ENCODE measurements at regions not wholly inside any gene's neighbourhood (a gene's known extent, or its start where the extent isn't known, plus 50 kb on each side); places are given as distances from the start of the nearest gene placed in this dataset.

DNA sequence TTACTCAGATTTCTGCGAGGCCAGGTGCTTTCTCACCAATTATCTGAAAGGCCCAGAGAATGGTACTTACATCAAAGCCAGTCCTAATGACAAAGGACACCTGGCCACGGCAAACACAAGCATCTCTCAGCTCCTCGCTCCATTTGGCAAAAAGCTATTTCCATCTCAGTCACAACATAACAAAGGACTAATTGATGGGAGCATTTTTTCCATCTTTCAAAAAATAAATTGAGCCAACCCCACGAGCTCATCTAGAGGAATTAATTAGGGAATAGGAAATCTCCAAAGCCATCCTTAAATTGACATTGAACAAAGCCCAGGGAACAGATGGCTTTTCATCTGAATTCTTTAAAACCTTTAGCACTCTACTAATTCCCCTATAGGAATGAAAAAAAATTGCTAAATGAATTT lies 236.7 kb downstream of the HAO1 start:
- H3K4me1 Mint-ChIP-seq: no peaks in the 10 kb centered on the region; the same call in 2 of the 3 replicates
- no peaks in the 10 kb centered on the region for H3K36me3 ChIP-seq (ENCODE audit: insufficient read depth)
- H3K9me3 Mint-ChIP-seq: no peaks in the 10 kb centered on the region
- TF ChIP-seq POLR2AphosphoS5 (IDR thresholded peaks at IDR 0.05; ENCODE audit: low read depth): no peak
- TF ChIP-seq EZH2 (IDR thresholded peaks at IDR 0.05; ENCODE audit: low read depth, unreplicated experiment): no peak
- TF ChIP-seq CREB1 (CRISPR knock-in tag; IDR thresholded peaks at IDR 0.05; ENCODE audit: low read depth): no peak
- no peak overlapping the region for H2AFZ ChIP-seq
- H3K4me3 Mint-ChIP-seq: no peak overlapping the region
- H3F3A ChIP-seq (replicated peaks; ENCODE audit: low read depth): no peaks in the 10 kb centered on the region
- H3K36me3 Mint-ChIP-seq (ENCODE audit: low read depth): no peaks in the 10 kb centered on the region
- H3K27me3 ChIP-seq (ENCODE audit: insufficient read depth): no peaks in the 10 kb centered on the region
- H3K4me3 ChIP-seq: no peak overlapping the region
- no peak overlapping the region for H3K27ac ChIP-seq (ENCODE audit: low read depth)
- DNase-seq (ENCODE audit: low spot score) (no peak), ATAC-seq (no peak)
- no peaks in the 10 kb centered on the region for H3K9me2 ChIP-seq (ENCODE audit: insufficient read depth)
- peaks cover 3% of the 10 kb centered on the region for H3K27me3 Mint-ChIP-seq (ENCODE audit: insufficient read depth, low read depth, poor library complexity)
- no peaks in the 10 kb centered on the region for H3K4me1 ChIP-seq (ENCODE audit: insufficient read depth)
- no peaks in the 10 kb centered on the region for H3K79me2 ChIP-seq (replicated peaks; ENCODE audit: insufficient read depth)
- no peak overlapping the region for H3K27ac Mint-ChIP-seq
- H4K20me1 ChIP-seq (replicated peaks; ENCODE audit: insufficient read depth): no peaks in the 10 kb centered on the region
- H3K4me2 ChIP-seq: no peak overlapping the region

DNA sequence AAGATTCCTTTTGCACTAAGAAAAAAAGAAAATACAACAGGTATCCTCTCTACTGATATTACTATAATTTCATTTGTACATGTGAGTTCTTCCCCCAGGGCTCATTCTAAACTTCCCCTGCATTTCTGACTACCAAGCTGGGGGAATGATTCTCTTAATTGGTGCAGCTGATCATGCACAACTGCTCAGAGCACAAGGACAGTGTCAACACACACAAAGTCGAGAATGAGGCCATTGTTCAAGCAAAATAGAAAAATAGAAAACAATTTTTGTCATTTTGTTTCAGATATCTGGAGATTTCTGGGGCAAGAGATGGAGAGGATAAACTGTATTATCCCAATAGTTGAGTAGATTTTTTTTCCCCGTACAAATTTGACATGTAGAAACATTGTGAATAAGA lies 236.3 kb downstream of the HAO1 start:
- ATAC-seq (no peak), DNase-seq (ENCODE audit: low spot score) (no peak)
- Histone ChIP-seq H3K27ac (ENCODE audit: low read depth) (no peak overlapping the region), H3F3A (replicated peaks; ENCODE audit: low read depth) (no peaks in the 10 kb centered on the region), H3K4me2 (no peak overlapping the region), H3K4me3 (no peak overlapping the region), H3K9me2 (ENCODE audit: insufficient read depth) (no peaks in the 10 kb centered on the region), H3K27me3 (ENCODE audit: insufficient read depth) (no peaks in the 10 kb centered on the region), H4K20me1 (replicated peaks; ENCODE audit: insufficient read depth) (no peaks in the 10 kb centered on the region), H3K4me1 (ENCODE audit: insufficient read depth) (no peaks in the 10 kb centered on the region), H3K36me3 (ENCODE audit: insufficient read depth) (no peaks in the 10 kb centered on the region), H3K79me2 (replicated peaks; ENCODE audit: insufficient read depth) (no peaks in the 10 kb centered on the region), H2AFZ (no peak overlapping the region)
- Mint-ChIP-seq H3K4me1 (no peaks in the 10 kb centered on the region; the same call in 2 of the 3 replicates), H3K27me3 (ENCODE audit: insufficient read depth, low read depth, poor library complexity) (peaks cover 3% of the 10 kb centered on the region), H3K36me3 (ENCODE audit: low read depth) (no peaks in the 10 kb centered on the region), H3K27ac (no peak overlapping the region), H3K4me3 (no peak overlapping the region), H3K9me3 (no peaks in the 10 kb centered on the region)
- no peak for TF ChIP-seq ZNF331 (CRISPR knock-in tag; IDR thresholded peaks at IDR 0.05; ENCODE audit: low read depth)
- no peak for TF ChIP-seq NANOG (IDR thresholded peaks at IDR 0.05; ENCODE audit: borderline replicate concordance)
- TF ChIP-seq, protein P1, sequence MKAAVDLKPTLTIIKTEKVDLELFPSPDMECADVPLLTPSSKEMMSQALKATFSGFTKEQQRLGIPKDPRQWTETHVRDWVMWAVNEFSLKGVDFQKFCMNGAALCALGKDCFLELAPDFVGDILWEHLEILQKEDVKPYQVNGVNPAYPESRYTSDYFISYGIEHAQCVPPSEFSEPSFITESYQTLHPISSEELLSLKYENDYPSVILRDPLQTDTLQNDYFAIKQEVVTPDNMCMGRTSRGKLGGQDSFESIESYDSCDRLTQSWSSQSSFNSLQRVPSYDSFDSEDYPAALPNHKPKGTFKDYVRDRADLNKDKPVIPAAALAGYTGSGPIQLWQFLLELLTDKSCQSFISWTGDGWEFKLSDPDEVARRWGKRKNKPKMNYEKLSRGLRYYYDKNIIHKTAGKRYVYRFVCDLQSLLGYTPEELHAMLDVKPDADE (IDR thresholded peaks at IDR 0.05): no peak
- TF ChIP-seq, protein P2, sequence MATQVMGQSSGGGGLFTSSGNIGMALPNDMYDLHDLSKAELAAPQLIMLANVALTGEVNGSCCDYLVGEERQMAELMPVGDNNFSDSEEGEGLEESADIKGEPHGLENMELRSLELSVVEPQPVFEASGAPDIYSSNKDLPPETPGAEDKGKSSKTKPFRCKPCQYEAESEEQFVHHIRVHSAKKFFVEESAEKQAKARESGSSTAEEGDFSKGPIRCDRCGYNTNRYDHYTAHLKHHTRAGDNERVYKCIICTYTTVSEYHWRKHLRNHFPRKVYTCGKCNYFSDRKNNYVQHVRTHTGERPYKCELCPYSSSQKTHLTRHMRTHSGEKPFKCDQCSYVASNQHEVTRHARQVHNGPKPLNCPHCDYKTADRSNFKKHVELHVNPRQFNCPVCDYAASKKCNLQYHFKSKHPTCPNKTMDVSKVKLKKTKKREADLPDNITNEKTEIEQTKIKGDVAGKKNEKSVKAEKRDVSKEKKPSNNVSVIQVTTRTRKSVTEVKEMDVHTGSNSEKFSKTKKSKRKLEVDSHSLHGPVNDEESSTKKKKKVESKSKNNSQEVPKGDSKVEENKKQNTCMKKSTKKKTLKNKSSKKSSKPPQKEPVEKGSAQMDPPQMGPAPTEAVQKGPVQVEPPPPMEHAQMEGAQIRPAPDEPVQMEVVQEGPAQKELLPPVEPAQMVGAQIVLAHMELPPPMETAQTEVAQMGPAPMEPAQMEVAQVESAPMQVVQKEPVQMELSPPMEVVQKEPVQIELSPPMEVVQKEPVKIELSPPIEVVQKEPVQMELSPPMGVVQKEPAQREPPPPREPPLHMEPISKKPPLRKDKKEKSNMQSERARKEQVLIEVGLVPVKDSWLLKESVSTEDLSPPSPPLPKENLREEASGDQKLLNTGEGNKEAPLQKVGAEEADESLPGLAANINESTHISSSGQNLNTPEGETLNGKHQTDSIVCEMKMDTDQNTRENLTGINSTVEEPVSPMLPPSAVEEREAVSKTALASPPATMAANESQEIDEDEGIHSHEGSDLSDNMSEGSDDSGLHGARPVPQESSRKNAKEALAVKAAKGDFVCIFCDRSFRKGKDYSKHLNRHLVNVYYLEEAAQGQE (IDR thresholded peaks at IDR 0.05; ENCODE audit: unreplicated experiment): no peak
- TF ChIP-seq EZH2 (IDR thresholded peaks at IDR 0.05; ENCODE audit: low read depth, unreplicated experiment): no peak
- no peak for TF ChIP-seq CREB1 (CRISPR knock-in tag; IDR thresholded peaks at IDR 0.05; ENCODE audit: low read depth)
- TF ChIP-seq, protein P3, sequence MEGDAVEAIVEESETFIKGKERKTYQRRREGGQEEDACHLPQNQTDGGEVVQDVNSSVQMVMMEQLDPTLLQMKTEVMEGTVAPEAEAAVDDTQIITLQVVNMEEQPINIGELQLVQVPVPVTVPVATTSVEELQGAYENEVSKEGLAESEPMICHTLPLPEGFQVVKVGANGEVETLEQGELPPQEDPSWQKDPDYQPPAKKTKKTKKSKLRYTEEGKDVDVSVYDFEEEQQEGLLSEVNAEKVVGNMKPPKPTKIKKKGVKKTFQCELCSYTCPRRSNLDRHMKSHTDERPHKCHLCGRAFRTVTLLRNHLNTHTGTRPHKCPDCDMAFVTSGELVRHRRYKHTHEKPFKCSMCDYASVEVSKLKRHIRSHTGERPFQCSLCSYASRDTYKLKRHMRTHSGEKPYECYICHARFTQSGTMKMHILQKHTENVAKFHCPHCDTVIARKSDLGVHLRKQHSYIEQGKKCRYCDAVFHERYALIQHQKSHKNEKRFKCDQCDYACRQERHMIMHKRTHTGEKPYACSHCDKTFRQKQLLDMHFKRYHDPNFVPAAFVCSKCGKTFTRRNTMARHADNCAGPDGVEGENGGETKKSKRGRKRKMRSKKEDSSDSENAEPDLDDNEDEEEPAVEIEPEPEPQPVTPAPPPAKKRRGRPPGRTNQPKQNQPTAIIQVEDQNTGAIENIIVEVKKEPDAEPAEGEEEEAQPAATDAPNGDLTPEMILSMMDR (conservative IDR thresholded peaks at IDR 0.05; ENCODE audit: low read depth in 2 of 2): no peak
- no peak for TF ChIP-seq POLR2AphosphoS5 (IDR thresholded peaks at IDR 0.05; ENCODE audit: low read depth)
- no peak for TF ChIP-seq JUNB (IDR thresholded peaks at IDR 0.05; ENCODE audit: unreplicated experiment)
- TF ChIP-seq EZH2phosphoT487 (IDR thresholded peaks at IDR 0.05; ENCODE audit: unreplicated experiment): no peak
- no peak for TF ChIP-seq ZNF114 (CRISPR knock-in tag; IDR thresholded peaks at IDR 0.05)

All from GM23338 (cell line).